Skeletal muscle tissue (tissue), 3 donors: ENCODE measurements at regions not wholly inside any gene's neighbourhood (a gene's known extent, or its start where the extent isn't known, plus 50 kb on each side); places are given as distances from the start of the nearest gene placed in this dataset.

Source experiments
- H3K27ac ChIP-seq: one replicate; pipeline ENCODE4 v1.7.0; 2013; ENCODE audit warnings: mild to moderate bottlenecking, low read depth, low read length, inconsistent platforms
- H3K27me3 ChIP-seq, 3 donors: one replicate each; pipeline ENCODE4 v1.7.0; 2013; ENCODE audit warnings: low read length in 3 of 3; ENCODE audit not compliant: control insufficient read depth in 3 of 3, insufficient read depth in 3 of 3
- H3K36me3 ChIP-seq, 3 donors: one replicate each; pipeline ENCODE4 v1.7.0; 2013; ENCODE audit warnings: low read length in 3 of 3; ENCODE audit not compliant: control insufficient read depth in 3 of 3, insufficient read depth in 3 of 3
- H3K4me1 ChIP-seq, 3 donors: one replicate each; pipeline ENCODE4 v1.7.0; 2013; ENCODE audit warnings: low read length in 3 of 3, mild to moderate bottlenecking in 3 of 3; ENCODE audit not compliant: control insufficient read depth in 3 of 3, insufficient read depth in 3 of 3
- H3K4me3 ChIP-seq, 3 donors: one replicate each; pipeline ENCODE4 v1.7.0; 2013; ENCODE audit warnings: low read length in 3 of 3
- H3K9ac ChIP-seq, 3 donors: one replicate each; pipeline ENCODE4 v1.7.0; 2013; ENCODE audit warnings: low read length in 3 of 3, mild to moderate bottlenecking in 3 of 3, moderate library complexity in 2 of 3, low read depth in 1 of 3
- H3K9me3 ChIP-seq, 3 donors: one replicate each; pipeline ENCODE4 v1.7.0; 2013; ENCODE audit warnings: low read length in 3 of 3; ENCODE audit not compliant: control insufficient read depth in 3 of 3
- donor health status: Osteomylitis.

DNA sequence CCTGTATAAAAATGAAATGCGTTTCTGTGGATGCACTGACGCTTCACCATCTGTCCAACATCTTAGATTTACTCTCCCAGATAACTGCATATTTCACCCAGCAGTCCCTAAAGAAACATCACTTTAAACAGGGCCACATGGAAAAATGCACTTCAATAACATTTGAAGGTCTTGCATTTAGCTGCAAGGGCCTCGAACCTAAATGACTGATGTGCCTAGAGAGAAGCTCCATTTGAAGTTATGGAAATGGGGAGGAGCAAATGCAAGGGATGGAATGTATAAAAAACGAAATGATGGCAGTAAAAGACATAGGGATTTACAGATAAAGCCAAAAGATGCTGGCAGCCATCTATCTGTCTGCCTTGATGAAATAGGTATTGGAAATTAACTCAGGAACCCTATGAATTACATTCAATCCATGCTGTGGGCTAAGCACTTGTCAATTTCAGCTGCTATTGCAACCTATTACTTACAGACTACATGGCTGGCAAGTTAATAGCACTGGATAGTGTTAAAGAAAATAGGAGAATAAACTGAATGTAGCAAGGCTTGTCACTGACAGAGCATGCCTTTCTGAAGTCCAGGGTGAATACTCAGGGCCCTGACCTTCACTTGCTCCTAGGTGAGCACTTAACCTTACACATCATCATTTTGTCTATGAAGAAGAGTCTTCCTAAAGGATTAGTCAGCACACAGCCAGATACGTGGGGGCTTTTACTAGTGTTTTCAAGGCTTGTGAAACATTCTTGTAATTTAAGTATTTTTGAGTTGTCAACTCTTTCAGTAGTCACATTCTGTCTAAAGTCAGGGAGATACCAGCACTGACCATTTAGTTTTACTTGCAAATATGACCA is 963.4 kb downstream of the PCDH17 start:
- no peaks in the 10 kb centered on the region for H3K9me3 ChIP-seq
- H3K9ac ChIP-seq = no peak overlapping the region
- H3K4me1 ChIP-seq = no peaks in the 10 kb centered on the region
- no peak overlapping the region for H3K27ac ChIP-seq
- no peaks in the 10 kb centered on the region for H3K27me3 ChIP-seq
- no peak overlapping the region for H3K4me3 ChIP-seq
- H3K36me3 ChIP-seq = no peaks in the 10 kb centered on the region

DNA sequence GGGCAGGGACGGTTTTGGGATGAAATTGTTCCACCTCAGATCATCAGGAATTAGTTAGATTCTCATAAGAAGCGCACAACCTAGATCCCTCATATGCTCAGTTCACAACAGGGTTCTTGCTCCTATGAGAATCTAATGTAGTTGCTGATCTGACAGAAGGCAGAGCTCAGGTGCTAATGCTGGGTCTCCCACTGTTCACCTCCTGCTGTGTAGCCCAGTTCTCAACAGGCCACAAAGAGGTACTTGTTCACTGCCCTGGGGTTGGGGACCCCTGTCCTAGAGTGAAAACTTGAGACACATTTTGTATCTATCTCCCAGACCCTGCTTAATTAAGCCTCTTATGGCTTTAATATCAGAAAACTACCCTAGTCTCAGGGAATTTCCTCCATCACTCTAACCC is 966.0 kb downstream of the PCDH17 start:
- no peaks in the 10 kb centered on the region for H3K36me3 ChIP-seq
- H3K27ac ChIP-seq = no peak overlapping the region
- H3K4me1 ChIP-seq = no peaks in the 10 kb centered on the region
- H3K27me3 ChIP-seq = no peaks in the 10 kb centered on the region
- no peak overlapping the region for H3K4me3 ChIP-seq
- no peak overlapping the region for H3K9ac ChIP-seq
- no peaks in the 10 kb centered on the region for H3K9me3 ChIP-seq

DNA sequence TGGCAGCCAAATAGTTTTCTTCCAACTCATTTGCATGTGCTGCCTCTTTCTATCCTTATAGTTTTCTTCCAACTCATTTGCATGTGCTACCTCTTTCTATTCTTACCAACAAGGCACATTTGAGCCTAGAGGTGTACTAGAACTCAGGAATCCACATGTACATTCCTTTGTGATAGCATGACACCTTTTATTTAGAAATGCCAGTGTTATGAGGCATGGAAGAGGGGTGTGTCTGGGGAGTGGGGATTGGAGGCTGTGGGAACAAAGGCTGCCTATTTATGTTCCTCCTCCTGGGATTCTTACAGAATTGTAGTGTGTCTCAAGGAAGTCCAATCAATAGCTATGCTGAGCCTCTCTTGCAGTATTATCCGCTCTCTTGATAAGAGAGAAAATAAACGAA is 966.7 kb downstream of the PCDH17 start:
- Histone ChIP-seq H3K9ac (no peak overlapping the region), H3K4me3 (no peak overlapping the region), H3K4me1 (no peaks in the 10 kb centered on the region), H3K9me3 (no peaks in the 10 kb centered on the region), H3K27ac (no peak overlapping the region), H3K27me3 (no peaks in the 10 kb centered on the region), H3K36me3 (no peaks in the 10 kb centered on the region)

DNA sequence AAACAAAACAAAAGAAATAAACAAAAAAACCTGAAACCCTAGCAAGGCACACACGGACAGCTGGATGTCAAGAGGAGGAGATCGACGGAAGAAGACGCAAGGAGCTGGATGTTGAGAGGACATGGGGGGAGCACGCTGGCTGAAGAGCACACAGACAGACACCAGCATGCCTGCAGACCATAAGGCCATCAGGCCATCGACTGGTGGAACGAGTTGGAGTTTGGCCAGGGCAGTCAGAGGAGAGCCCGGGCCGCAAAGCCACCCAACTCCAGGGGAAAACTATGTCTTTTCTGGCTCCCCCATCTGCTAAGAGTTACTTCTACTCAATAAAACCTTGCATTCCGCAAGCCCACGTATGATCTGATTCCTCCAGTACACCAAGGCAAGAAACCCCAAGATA is 979.6 kb downstream of the PCDH17 start:
- H3K27ac ChIP-seq = no peak overlapping the region
- no peaks in the 10 kb centered on the region for H3K27me3 ChIP-seq

DNA sequence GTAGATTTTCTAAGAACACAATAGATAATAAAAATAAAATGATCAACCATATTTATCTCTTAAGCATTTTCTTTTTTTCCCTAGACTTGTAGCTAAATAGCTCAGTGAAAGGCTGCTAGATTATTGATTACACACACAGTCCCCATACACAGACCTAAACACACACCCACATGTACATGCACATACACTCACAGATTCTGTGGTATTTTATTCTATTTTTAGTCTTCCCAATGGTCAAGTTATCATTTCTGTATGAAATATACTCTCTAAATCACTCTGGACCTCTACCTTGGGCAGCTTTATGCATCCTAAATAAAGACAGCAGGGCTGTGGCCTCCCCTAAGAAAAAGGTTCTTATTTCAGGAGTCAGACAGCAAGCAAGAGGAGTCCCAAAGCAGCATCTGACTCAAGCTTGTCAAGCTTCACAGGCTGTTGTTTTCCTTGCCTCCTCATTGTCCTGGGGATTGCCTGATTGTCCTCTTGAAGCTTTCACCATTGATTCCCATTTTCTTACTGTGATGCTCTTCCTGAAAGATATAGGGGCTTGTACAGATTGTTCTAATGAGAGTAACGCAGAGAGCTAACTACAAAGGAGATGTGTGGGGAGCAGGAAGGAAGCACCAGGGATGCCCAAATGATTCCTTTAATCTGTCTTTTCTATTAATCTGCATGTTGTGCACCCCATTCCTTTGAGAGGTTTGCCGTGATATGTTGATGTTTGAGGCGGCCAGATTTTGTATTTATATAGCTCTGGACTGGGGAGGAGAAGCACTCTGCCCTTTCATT is 986.5 kb downstream of the PCDH17 start:
- no peak overlapping the region for H3K9ac ChIP-seq
- no peaks in the 10 kb centered on the region for H3K27me3 ChIP-seq
- H3K36me3 ChIP-seq = no peaks in the 10 kb centered on the region
- H3K4me1 ChIP-seq = no peaks in the 10 kb centered on the region
- no peaks in the 10 kb centered on the region for H3K9me3 ChIP-seq
- H3K4me3 ChIP-seq = no peak overlapping the region
- no peak overlapping the region for H3K27ac ChIP-seq

More for the DNA sequence above, 979.6 kb downstream of the PCDH17 start:
- Histone ChIP-seq H3K9me3 (no peaks in the 10 kb centered on the region), H3K9ac (no peak overlapping the region), H3K4me3 (no peak overlapping the region), H3K4me1 (no peaks in the 10 kb centered on the region), H3K36me3 (no peaks in the 10 kb centered on the region)

DNA sequence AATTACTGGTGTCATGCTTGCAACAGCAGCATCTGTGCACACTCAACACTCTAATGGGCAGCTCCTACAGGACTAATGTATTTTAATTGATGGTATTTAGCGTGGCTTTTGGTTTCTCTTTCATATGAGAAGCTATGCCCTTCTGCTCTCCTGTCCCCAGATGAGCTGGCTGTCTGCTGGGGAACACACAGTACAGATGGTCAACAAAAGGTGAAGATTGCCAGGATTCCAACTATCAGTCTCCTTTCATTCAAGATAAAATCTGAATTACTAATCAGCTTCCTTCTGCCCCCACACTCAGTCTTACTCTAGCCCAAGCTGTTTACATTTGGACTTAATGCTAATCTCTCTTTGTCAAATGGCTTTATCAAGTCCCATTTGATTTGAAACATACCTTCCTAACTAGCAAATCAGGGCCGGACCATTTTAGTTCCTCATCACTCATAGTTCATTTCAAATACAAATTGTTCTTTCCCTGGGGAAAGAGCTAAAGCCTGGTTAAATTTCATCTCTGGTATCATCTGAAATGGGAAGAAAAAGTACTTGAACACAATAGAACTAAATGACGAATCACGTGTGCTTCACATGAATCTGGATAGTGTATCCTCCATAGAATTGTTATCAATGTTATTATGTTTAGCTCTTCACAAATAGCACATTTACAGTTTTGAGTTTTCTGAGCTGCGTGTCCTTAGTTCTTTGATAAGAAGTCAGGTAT is 988.0 kb downstream of the PCDH17 start:
- Histone ChIP-seq H3K36me3 (no peaks in the 10 kb centered on the region), H3K4me3 (no peak overlapping the region), H3K9ac (no peak overlapping the region), H3K27ac (no peak overlapping the region), H3K27me3 (no peaks in the 10 kb centered on the region), H3K4me1 (no peaks in the 10 kb centered on the region), H3K9me3 (no peaks in the 10 kb centered on the region)

DNA sequence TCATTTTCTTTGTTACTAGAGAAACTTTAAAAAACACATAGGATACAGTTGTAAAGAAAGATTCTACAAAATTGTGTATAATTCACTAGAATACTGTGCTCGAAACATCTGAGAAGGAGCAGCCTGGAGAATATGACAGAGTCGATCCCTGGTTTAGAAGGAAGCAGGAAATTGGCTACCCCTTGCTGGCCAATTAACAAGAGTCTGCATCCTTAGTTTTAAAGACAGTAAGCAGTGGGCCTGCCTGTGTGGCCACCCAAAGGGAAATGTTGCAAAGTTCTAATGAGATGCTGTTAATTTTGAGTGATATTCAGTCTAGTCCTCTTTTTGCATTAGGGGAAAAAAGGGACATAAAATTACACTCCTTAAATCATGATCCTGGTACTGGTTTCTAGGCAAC is 988.6 kb downstream of the PCDH17 start:
- no peaks in the 10 kb centered on the region for H3K9me3 ChIP-seq
- no peaks in the 10 kb centered on the region for H3K27me3 ChIP-seq
- no peaks in the 10 kb centered on the region for H3K36me3 ChIP-seq
- H3K4me1 ChIP-seq = no peaks in the 10 kb centered on the region
- no peak overlapping the region for H3K9ac ChIP-seq
- no peak overlapping the region for H3K4me3 ChIP-seq
- H3K27ac ChIP-seq = no peak overlapping the region

DNA sequence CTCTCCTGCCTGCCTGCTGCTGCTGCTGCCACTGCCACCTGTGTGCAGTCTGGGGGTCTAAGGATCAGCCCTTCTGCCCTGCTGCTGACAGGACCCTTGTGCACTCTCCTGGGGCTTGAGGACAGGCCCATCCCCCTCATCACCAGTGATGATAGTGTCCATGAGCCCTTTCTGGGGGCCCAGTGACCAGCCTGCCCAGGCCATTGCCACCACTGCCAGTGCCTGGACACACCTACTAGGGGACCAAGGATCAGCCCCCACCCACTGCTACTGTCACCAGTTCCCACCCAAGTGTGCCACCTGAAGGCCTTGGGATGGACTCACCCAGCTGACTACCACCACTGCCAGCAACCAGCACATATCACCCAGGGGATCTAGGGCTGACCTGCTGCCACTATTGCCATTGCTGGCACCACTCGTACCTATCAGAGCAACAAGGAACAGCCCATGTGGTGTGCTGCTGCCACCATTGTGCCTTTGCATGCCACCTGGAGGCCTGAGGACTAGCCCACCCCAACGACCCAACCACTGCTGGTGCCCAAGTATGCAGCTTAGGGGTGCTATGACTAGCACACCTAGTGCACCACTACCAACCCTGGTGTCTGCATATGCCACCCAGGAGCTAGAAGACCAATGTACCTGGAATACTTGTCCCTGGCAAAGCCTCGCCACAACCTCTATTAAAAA is 994.3 kb downstream of the PCDH17 start:
- Histone ChIP-seq H3K36me3 (no peaks in the 10 kb centered on the region), H3K27me3 (no peaks in the 10 kb centered on the region), H3K9me3 (no peaks in the 10 kb centered on the region), H3K9ac (no peak overlapping the region), H3K27ac (no peak overlapping the region), H3K4me1 (no peaks in the 10 kb centered on the region), H3K4me3 (no peak overlapping the region)

DNA sequence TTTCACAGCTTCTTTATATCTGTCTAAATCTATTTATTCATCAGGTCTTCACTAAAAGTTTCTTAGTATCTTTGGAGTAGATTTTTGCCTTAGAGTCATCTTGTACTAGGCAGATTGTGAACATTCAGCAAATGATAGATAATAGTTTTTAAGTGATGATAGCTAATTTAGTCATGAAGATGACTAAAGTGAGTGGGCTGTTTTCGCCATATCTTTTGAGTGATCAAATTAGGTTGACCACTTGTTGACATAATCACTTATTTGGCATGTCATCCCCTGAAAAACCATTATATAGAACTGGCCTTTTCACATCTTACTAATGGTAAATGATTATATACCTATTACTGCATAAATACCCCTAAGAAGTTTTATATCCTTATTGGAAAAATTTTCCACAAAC is 999.2 kb downstream of the PCDH17 start:
- Histone ChIP-seq H3K27ac (no peak overlapping the region), H3K4me1 (no peaks in the 10 kb centered on the region), H3K4me3 (no peak overlapping the region), H3K27me3 (no peaks in the 10 kb centered on the region), H3K9ac (no peak overlapping the region), H3K36me3 (no peaks in the 10 kb centered on the region), H3K9me3 (no peaks in the 10 kb centered on the region)
